ENCODE measurements at regions not wholly inside any gene's neighbourhood (a gene's known extent, or its start where the extent isn't known, plus 50 kb on each side); places are given as distances from the start of the nearest gene placed in this dataset.
"Not testable (repeated sequence)": the region's sequence is repeated elsewhere in the genome, so short reads cannot be mapped to it uniquely, and the experiment has no call there.

- not testable (repeated sequence) for TF ChIP-seq CTCF, POLR2A (IDR thresholded peaks at IDR 0.05)
These were observed 193.3 kb upstream of the FERD3L start for GRCh38 chr7:19338512-19338911.
